ENCODE measurements at regions not wholly inside any gene's neighbourhood (a gene's known extent, or its start where the extent isn't known, plus 50 kb on each side); places are given as distances from the start of the nearest gene placed in this dataset.

DNA sequence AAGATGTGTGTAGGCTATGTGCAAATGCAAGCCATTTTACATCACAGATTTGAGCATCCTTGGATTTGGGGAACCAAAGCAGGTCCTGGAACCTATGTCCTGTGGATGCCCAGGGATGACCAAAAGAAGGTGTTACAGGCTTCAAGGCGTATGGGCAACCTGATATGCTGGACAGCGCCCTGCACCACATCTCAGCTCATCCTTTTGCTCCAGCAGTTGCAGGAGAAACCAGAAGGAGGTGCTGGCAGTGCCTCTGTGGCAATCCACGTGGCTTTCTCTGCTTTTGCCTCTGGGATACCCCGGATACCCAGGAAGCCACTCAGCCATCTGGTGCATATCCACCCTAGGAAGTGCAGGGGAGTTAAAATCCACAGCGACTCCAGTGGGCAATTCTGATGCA, 110.3 kb upstream of the VSTM2B start:
- DNase-seq (ENCODE audit: low spot score), result no peak
- Histone ChIP-seq H3K4me1 (ENCODE audit: insufficient read depth, low read length, poor library complexity, severe bottlenecking) (no peaks in the 10 kb centered on the region), H3K27ac (ENCODE audit: low read depth, low read length, poor library complexity, severe bottlenecking) (no peak overlapping the region), H3K4me3 (ENCODE audit: low read depth, low read length, poor library complexity, severe bottlenecking) (no peak overlapping the region), H3K27me3 (replicated peaks; ENCODE audit: insufficient read depth, low read depth, low read length, poor library complexity) (no peaks in the 10 kb centered on the region), H3K36me3 (ENCODE audit: insufficient read depth, low read length, poor library complexity, severe bottlenecking) (no peaks in the 10 kb centered on the region), H3K9me3 (ENCODE audit: low read depth, low read length, poor library complexity, severe bottlenecking) (no peaks in the 10 kb centered on the region)
- POLR2A ChIA-PET (ENCODE audit: low non-redundant PET), result no interaction called here
- TF ChIP-seq, protein P1, sequence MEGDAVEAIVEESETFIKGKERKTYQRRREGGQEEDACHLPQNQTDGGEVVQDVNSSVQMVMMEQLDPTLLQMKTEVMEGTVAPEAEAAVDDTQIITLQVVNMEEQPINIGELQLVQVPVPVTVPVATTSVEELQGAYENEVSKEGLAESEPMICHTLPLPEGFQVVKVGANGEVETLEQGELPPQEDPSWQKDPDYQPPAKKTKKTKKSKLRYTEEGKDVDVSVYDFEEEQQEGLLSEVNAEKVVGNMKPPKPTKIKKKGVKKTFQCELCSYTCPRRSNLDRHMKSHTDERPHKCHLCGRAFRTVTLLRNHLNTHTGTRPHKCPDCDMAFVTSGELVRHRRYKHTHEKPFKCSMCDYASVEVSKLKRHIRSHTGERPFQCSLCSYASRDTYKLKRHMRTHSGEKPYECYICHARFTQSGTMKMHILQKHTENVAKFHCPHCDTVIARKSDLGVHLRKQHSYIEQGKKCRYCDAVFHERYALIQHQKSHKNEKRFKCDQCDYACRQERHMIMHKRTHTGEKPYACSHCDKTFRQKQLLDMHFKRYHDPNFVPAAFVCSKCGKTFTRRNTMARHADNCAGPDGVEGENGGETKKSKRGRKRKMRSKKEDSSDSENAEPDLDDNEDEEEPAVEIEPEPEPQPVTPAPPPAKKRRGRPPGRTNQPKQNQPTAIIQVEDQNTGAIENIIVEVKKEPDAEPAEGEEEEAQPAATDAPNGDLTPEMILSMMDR (conservative IDR thresholded peaks at IDR 0.05; ENCODE audit: low read depth, low read length), result no peak
- no peak for TF ChIP-seq EZH2 (IDR thresholded peaks at IDR 0.05; ENCODE audit: borderline replicate concordance, low read depth, low read length, poor library complexity, severe bottlenecking)
- BruUV-seq (replicated peaks), result no TSS peak
- intact Hi-C loops (cut with micrococcal nuclease; ENCODE audit: unreplicated experiment), result no loop called here
- CTCF ChIA-PET, result no interaction called here

GRCh38 chr19:29417048-29417447, 108.7 kb upstream of the VSTM2B start:
- H3K27me3 ChIP-seq (replicated peaks; ENCODE audit: insufficient read depth, low read depth, low read length, poor library complexity), result no peaks in the 10 kb centered on the region
- intact Hi-C loops (cut with micrococcal nuclease; ENCODE audit: unreplicated experiment), result no loop called here
- H3K9me3 ChIP-seq (ENCODE audit: low read depth, low read length, poor library complexity, severe bottlenecking), result no peaks in the 10 kb centered on the region
- no TSS peak for BruUV-seq (replicated peaks)
- H3K4me1 ChIP-seq (ENCODE audit: insufficient read depth, low read length, poor library complexity, severe bottlenecking), result no peaks in the 10 kb centered on the region
- no peak for DNase-seq (ENCODE audit: low spot score)
- H3K27ac ChIP-seq (ENCODE audit: low read depth, low read length, poor library complexity, severe bottlenecking), result no peak overlapping the region
- ChIA-PET CTCF (no interaction called here), POLR2A (ENCODE audit: low non-redundant PET) (no interaction called here)
- TF ChIP-seq EZH2 (IDR thresholded peaks at IDR 0.05; ENCODE audit: borderline replicate concordance, low read depth, low read length, poor library complexity, severe bottlenecking), result no peak
- TF ChIP-seq, protein P1 (conservative IDR thresholded peaks at IDR 0.05; ENCODE audit: low read depth, low read length), result no peak
- H3K36me3 ChIP-seq (ENCODE audit: insufficient read depth, low read length, poor library complexity, severe bottlenecking), result no peaks in the 10 kb centered on the region
- H3K4me3 ChIP-seq (ENCODE audit: low read depth, low read length, poor library complexity, severe bottlenecking), result no peak overlapping the region

DNA sequence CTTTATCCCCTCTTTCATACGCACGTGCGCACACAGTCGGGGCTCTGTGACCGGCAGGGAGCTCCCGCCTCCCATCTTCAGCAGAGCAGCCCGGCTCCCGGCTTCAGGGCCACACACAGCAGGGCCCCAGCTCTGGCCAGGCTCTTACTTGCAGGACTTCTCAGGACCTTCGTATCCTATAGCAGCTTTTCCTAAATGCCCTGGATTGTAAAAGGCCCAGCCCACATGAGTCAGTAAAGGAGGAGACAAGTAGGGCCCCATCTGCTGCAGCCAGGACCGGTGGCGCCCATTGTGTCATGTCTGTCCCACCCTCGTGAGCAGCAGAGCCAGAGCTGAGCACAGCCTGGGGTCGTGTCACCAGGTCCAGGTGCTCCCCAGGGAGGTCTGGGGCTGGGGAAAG, 107.6 kb upstream of the VSTM2B start:
- Histone ChIP-seq H3K4me3 (ENCODE audit: low read depth, low read length, poor library complexity, severe bottlenecking) (no peak overlapping the region), H3K27me3 (replicated peaks; ENCODE audit: insufficient read depth, low read depth, low read length, poor library complexity) (no peaks in the 10 kb centered on the region), H3K36me3 (ENCODE audit: insufficient read depth, low read length, poor library complexity, severe bottlenecking) (no peaks in the 10 kb centered on the region), H3K4me1 (ENCODE audit: insufficient read depth, low read length, poor library complexity, severe bottlenecking) (no peaks in the 10 kb centered on the region), H3K9me3 (ENCODE audit: low read depth, low read length, poor library complexity, severe bottlenecking) (no peaks in the 10 kb centered on the region), H3K27ac (ENCODE audit: low read depth, low read length, poor library complexity, severe bottlenecking) (no peak overlapping the region)
- no TSS peak for BruUV-seq (replicated peaks)
- ChIA-PET POLR2A (ENCODE audit: low non-redundant PET) (no interaction called here), CTCF (no interaction called here)
- TF ChIP-seq, protein P1 (conservative IDR thresholded peaks at IDR 0.05; ENCODE audit: low read depth, low read length), result no peak
- TF ChIP-seq EZH2 (IDR thresholded peaks at IDR 0.05; ENCODE audit: borderline replicate concordance, low read depth, low read length, poor library complexity, severe bottlenecking), result no peak
- DNase-seq (ENCODE audit: low spot score), result no peak
- intact Hi-C loops (cut with micrococcal nuclease; ENCODE audit: unreplicated experiment), result no loop called here

Measured in A673 (cell line).